HG02970 (cell line): ENCODE measurements at regions not wholly inside any gene's neighbourhood (a gene's known extent, or its start where the extent isn't known, plus 50 kb on each side); places are given as distances from the start of the nearest gene placed in this dataset.

ENCODE experiments used
- ATAC-seq: cut with Tn5 transposase; IDR thresholded peaks from one replicate; pipeline ENCODE4 v1.9.1; 2021; ENCODE audit warnings: mild to moderate bottlenecking, moderate library complexity, moderate number of reproducible peaks; ENCODE audit not compliant: unreplicated experiment, low FRiP score

DNA sequence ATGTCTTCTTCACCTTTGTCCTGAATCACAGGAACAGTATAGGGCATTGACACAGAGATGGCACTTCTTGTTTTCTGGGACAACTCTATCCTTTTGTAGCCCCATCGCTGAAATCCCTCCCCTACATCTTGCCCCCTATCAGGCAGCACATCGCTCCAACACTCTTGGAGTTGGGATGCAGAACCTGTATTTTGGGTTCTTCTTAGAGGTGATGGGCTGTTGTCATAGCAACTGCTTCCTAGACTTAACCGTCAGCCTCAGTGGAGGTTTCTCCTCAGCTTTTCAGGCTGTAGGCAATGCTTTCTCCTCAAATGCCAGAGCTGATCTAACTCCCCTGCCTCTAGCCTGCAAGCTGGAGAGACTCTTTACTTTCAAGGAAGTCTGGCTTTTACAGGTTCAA lies 99.9 kb upstream of the SPRED2 start:
- ATAC-seq: no peak

DNA sequence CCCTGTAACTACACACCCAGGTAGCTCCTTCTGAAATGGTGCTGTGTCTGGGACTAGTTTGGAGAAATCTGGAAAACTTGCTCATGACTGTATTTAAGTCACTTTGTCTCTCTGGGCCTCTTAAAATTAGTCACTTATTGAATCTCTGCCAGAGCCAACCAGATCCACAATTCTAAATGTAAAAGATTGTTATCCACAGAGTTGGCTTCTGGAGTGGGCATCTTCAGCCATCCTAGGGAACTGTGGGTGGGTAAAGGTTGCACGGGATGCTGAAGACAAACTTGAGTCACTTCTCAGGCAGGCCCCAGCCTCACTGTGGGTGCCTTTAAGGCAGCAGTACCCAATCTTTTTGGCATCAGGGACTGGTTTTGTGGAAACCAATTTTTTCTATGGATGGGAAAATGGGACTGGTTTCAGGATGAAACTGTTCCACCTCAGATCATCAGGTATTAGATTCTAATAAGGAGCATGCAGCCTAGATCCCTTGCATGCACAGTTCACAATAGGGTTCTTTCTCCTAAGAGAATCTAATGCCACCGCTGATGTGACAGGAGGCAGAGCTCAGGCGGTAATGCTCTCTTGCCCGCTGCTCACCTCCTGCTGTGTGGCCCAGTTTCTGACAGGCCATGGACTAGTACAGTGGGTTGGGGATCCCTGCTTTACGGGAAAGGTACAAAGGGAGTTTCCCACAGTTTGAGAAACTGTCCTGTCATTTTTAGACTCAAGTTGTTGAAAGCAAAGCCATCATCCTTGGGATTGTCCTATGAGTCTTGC lies 98.3 kb upstream of the SPRED2 start:
- no peak for ATAC-seq

DNA sequence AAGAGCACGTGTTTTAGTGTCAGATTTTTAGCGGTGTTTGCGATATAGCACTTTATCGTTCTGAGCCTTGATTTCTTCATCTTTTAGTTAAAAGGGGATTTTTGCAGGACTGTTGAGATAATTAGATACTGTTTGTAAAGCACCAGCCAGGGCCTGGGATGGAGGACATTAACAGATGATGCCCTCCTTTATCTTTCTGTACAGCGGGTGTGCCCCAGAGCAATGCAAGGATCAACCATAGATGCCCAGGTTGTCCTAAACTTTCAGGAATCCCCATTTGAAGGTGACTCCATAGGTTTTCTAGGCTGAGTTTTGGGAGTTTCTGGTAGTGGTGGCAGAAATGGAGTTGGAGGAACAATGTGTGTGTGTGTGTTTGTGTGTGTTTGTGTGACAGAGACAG lies 97.0 kb upstream of the SPRED2 start:
- no peak for ATAC-seq

DNA sequence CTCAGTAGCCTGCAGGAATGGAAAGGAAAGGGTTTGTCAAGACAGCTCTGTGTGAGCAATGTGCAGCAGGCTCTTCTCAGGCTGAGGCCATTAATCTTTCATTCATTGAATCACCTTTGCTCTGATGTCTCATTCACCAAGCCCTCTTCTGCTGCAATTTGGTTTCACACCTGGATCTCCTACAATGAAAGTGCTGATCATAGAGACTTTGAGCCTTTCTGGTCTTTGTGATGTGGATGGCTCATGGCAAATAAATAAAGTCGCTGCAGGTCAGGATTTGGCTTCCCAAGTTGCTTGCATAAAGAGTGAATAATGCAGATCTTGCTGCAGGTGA lies 95.8 kb upstream of the SPRED2 start:
- ATAC-seq: no peak

DNA sequence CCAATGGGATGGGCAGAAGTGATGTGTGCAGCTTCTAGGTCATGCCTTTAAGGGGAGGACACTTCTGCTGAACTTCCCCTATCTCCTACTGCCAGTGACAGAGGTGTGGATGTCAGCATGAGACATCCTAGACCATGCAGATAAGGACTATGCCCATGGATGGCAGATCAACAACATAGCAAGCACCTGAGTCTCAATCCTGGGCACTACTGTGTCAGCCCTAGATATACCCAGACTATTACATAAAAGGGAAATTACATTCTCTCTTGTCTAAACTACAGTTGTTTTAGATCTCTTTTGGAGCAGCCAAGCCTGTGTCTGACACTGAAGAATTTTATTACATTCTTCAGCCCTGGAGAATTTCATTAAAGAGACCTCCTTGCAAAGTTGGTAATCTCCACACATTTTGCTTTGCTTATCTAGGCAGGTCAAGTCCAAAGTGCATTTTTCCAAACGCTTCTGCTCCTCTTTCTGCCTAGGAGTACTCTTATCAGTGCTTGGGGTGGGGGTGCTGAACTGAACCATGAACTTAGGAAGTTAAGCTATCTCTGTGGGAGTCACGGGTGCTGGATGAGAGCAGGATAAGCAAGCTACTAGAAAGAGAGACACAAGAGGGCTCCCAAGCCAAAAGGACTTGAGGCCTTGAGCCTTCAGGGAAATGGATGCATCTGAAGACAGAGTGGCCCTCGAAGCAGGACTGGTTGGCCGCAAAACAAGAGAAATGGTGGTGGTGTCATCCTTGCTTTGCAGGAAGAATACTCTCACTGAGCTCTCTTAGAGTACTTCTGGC lies 95.2 kb upstream of the SPRED2 start:
- ATAC-seq: no peak

DNA sequence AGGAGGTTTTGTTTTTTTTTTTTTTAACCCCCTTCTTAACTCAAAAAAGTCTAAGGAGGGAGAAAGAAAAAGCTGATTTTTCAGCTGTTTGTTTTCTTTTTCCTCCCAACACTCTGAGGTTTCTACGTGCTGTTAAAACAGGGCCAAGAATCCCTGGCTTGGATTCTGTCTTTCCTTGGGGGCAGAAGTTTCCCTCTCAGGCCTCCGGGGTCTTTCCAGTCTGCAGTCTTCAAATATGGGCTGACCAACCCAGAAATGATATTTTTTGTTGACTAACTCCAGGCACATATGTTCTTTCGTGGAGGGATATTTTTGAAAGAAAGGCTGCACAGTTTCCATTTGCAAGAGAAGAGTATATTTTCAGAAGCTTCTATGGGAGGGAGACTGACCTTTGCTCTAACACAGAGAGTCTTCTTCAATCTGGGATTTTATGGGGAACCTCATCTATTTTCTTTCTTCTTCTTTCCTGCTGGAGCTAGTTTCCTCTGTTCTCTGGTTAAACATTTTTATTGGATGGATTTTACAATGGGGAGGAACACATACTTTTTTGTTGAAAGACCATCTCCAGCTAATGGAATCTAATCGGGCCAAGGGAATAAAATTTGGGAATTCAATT lies 93.3 kb upstream of the SPRED2 start:
- ATAC-seq: no peak

DNA sequence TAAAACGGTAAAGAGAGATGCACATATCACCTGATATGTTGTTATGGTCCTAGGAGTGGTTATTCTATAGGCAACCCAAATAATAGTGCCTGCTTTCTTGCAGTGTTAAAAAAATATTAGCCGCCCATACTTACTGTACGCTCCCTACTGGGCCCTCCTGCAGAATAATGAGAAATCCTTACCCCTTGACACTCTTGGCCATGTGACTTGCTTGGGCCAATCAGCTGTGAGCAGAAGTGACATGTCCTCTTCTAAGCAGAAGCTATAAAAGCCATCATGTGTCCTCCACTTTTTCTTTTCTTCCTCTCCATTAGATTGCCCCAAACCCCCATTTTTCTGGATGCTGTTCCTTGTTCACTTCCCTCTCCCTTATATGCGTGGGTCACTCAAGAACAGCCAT lies 90.5 kb upstream of the SPRED2 start:
- ATAC-seq: no peak

DNA sequence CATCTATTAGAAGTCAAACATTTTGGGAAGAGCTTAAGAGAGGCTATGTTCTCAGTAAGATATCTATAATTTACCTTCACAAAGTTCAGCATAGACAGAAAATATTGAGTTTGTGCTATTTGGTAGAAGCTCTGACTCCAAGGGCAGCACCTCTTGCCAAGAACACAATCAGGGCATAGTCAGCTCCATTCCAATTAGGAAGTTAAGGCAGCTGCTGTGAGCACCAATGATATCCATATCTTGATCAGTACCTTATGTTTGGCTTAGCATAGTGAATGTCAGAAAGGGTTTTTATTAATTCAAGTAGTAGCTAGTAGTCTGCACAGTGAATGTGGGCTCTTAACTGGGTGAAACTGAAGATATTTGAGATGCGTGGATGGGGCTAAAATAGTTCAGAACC lies 86.4 kb upstream of the SPRED2 start:
- no peak for ATAC-seq

DNA sequence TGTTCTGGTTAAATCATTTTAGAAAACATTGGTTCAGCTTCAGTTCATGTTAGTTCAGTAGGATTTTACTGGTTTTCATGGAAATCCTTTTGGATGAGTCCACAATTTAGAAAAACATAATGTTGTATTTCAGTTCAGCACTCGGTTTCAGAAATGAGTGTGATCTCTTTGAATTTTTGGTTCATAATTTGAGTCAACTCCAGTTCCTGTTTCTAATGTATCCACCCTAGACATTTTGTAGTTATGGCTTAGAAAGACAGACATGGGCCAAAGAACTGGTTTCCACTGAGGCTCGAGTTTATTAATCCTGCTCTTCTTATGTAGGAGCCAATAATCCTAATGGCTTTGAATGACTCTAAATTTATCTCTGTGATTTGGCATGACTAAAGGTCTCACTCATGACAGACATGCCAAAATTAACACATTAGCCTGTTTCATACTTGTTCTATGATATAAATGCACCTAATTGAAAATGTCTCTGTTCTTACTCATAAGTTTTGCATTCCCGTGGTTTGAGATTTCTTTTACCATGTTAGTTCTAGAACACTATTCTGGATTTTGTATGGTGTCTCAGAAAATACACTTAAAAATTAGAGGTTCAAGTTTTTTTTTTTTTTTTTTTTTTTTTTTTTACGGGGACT lies 82.3 kb upstream of the SPRED2 start:
- no peak for ATAC-seq

DNA sequence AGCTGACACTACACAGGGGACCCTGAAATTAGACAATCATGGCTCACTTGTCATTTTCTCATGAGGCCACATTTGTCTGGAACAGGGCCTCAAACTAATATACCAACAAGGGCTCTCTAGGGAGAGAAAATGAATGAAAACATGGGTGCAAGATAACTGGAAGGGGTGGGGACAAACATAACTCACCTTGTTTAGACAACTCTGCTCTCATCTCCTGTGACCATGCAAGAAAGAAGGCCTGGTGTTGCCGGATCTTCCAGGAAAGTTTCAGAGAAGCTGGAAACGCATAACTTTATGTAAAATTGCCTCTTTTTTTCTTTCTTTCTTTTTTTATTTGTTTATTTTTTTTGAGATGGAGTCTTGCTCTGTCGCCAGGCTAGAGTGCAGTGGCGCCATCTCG lies 80.4 kb upstream of the SPRED2 start:
- no peak for ATAC-seq

DNA sequence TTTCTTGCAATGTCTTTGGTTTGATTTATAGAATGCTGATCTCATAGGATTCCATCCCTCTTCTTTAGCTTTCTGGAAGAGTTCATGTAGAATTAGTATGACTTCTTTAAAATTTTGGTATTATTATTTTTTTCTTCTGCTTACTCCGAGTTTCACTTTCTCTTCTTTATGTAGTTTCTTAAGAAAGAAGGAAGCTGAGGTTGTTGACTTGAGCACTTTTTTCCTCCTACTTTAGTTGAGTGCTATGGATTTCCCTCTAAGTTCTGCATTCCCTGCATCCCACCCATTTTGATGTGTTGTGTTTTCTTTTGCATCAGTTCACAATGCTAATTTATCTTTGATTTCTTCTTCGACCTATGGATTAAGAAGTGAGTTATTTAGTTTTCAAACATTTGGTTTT lies 78.9 kb upstream of the SPRED2 start:
- ATAC-seq: no peak

DNA sequence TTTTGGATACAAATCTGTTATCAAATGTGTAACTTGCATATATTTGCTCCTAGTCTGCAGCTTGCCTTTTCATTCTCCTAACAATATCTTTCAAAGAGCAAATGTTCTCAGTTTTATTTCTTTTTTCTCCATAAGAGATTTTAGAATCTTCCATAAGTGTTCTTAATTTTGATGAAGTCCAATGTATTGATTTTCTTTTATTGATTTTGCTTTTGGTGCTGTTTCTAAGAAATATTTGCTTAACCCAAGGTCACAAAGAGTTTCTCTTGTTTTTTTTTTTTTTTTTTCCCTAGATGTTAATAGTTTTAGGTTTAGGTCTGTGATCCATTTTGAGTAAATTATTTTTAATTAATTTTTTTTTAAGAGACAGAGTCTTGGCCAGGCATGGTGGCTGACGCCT lies 75.8 kb upstream of the SPRED2 start:
- ATAC-seq: no peak

DNA sequence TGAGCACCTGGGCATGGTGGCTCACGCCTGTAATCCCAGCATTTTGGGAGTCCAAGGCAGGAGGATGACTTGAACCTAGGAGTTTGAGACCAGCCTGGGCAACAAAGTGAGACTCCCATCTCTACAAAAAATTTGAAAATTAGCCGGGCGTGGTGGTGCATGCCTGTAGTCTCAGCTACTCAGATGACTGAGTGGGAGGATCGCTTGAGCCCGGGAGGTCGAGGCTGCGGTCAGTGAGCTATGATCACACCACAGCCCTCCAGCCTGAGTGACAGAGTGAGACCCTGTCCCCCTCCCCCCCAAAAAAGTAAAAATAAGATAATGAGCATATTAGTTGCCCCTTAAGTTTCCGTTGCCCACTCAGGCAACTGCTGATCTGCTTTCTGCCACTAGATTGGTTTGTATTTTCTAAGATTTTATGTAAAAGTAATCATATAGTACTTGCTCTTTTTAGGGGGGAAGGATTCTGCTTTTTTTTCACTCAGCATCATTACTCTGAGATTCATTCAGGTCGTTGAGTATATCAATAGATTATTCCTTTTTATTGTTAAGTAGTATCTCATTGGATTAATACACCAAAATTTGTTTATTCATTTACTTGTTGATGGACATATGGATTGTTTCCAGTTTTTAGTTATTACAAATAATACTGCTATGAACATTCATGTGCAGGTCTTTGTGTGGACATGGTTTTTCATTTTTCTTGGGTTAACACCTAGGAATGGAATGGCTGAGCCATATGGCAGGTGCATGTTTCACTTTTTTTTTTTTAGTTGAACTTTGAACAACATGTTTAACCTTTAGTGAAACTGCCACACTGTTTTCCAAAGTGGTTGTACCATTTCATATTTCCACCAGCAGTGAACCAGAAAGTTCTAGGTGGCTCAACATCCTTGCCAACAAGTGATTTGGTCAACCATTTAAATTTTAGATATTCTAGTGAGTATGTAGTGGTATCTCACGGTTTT lies 75.0 kb upstream of the SPRED2 start:
- ATAC-seq: no peak

DNA sequence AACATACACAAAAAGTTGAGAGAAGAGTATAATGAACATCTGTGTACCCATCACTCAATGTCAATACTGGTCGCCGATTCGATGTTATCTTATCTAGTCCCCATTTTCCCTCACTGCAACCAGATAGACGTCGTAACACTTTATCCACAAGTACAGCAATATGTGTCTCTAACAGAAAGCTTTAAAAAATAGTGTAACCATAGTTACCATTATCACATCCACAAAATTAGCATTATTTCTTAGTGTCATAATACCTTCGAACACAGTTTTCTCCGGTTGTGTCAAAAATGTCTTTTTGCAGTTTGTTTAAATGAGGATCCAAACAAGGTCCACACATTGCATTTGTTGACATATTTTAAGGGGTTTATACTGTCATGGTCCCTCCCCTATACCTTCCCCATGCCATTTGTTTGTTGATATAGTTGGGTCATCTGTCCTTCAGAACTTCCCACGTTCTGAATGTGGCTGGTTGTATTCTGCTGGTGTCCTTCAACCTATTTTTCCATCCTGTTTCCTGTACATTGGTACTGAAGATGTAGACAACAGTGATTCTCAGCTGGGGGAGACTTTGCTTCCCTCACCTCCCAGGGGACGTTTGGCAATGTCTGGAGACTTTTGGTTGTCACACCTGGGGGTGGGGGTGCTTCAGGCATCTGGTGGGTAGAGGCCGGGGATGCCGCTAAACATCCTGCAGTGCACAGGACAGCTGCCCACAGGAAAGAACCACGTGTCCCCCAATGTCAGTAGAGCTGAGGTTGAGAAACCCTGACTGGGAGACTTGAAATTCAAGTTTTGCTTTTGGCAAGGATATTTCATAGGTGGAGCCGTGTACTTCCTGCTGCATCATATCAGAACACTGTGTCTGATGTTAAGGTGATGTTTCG lies 72.7 kb upstream of the SPRED2 start:
- ATAC-seq: no peak

DNA sequence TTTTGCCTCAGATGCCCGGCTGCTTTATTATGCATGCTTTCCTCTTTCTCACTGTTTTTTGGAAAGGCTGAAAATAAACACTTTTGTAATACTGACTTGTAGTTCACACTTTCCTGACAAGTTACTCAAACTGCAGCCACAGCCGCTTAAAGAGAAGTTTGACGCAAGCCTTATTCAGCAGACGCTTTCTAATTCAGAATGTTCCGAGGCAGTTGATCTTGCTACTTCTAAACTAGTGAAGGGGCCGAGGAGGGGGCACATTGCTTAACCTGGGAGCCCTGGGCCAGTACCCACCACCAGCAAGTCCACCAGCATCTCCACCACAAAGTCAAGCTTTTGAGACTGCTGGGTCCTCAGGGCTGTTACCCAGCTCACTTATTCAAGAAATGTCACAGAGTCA lies 71.8 kb upstream of the SPRED2 start:
- no peak for ATAC-seq

DNA sequence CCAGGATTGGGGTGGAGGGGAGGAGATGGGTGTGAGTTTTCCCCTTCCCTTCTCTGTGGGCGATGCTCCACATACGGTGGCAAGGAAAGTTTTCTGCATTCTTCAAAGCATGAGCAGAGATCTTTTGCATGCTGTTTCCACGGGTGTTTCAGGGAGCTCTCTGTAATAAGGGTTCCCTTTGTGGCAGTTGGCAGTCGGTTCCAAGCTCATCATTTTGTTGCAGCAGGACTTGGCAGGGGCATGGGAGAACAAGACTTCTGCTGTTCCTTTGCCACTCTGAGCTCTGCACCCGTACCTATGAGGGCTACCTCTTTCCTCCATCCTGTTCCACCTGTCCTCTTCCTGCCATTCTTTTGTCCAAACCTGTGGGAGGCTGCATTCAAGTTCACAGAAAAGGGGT lies 71.3 kb upstream of the SPRED2 start:
- ATAC-seq: no peak

DNA sequence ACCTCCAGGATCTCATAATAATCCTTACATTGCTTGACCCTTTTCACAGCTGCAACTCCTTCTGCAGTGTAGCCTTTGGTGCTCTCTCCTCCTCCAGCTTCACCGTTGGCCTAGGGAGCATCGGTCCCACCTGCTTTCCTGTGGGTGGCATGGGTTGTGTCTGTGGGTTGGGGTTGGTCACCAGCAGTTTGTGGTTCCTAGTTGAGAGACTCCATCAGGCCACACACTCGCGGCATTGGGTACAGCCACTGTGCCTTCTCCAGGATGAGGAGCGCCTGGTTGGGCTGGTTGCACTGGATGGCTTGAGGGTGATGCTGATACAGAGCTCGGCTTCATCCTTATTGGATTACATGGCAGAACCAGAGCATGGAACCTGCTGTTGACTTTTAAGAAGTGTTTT lies 69.4 kb upstream of the SPRED2 start:
- ATAC-seq: no peak

DNA sequence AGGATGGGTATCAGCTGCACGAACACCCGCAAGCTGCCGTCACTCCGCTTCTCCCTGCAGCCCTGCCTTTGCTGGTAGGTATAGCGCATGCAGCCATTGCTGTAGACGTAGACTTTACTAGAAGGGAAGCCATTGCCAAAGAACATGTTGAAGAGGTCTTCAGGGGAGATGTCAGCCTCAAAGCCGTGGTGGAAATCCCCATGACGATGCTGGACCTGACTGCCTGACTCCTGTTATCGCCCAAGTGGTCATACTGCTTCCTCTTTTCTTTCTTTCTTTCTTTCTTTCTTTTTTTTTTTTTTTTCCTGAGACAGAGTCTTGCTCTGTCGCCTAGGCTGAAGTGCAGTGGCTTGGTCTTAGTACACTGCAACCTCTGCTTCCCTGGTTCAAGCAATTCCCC lies 68.7 kb upstream of the SPRED2 start:
- no peak for ATAC-seq

DNA sequence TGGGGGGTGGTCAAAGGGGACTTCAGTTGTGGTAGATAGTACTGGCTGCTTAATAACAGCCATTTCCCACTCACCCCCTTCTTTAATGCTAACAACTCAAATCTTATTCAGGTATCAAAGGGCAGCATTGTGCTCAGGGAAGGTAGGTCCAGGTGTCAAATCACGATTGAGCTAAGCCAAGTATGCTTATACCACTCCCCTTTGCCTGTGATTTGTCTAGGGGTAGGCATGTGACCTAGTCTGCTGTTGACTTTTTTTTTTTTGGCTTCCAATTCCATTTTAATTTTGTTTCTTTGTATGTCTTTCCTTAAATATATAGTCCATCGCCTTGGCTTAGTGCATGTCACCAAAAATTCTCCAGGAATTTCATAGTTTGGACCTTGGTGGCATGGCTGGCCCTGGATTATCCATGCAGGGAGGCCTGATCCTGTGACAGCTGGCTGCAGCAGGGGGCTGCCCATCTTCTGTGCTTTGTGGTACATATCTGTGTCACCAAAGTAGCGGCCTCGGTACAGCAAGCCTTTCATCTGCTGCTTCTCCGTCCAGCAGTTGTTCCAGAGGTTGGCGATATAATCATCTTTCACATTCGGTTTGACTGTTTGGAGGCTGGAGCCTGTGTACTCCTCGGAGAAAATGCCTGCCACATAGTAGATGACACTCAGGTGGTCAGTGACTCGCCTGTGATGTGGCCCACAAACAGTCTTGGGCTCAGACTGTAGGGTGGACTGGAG lies 68.1 kb upstream of the SPRED2 start:
- no peak for ATAC-seq
